ENCODE measurements at regions not wholly inside any gene's neighbourhood (a gene's known extent, or its start where the extent isn't known, plus 50 kb on each side); places are given as distances from the start of the nearest gene placed in this dataset.

DNA sequence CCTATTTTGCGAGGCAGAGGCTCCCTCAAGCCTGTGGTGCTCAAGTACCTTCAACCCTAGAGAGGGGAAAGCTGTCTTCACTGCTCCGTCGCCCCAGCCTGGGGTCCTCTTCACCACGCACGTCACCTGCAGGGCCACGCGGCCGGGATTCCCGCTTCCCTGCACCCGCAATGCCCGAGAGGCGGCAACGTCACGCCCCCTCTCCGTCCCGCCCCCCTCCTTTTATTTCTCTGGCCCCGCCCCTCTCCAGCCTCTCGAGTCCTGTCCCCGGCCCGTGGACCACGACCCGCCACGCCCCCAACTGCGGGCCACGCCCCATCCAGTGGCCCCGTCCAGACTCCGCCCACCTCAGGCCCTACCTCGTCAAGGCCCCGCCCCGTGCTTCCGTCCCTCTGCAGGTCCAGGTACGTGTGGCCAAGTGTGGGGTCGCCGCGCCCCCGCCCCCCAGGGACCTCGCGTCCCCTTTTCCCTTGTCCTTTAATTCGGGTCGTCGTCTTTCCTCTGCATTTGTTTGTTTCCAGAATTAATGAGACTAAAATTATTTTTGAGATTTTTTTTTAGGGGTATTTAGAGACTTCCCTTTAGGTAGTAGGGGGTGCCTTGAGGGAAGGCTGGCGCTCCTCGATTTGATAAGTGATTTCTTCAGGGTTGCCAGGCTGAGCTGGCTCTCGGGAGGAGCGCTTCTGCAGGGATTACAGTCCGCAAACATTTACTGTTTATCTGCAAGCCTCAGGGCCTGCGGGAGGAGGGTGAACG lies 69.8 kb upstream of the BAIAP2L1 start:
- H2AFZ ChIP-seq (ENCODE audit: insufficient read depth, low read depth, low read length, poor library complexity, severe bottlenecking): no peak overlapping the region
- no peak overlapping the region for H3K9ac ChIP-seq (ENCODE audit: insufficient read depth, low read length, poor library complexity, severe bottlenecking)
- H3K9me3 ChIP-seq (replicated peaks in 1 of 2; ENCODE audit: control insufficient read depth in 1 of 2, insufficient read depth in 1 of 2, low read length in 2 of 2): peaks cover 6 to 10% of the 10 kb centered on the region in 2 donors
- peak overlapping the region; percentile 38 for H3K4me2 ChIP-seq (replicated peaks; ENCODE audit: extremely low read depth, low read length, poor library complexity, severe bottlenecking)
- H3K27me3 ChIP-seq (ENCODE audit: control insufficient read depth in 2 of 2, insufficient read depth in 2 of 2, low read length in 2 of 2): peaks cover 4 to 14% of the 10 kb centered on the region in 2 donors
- Mint-ChIP-seq H3K4me3 (peak overlapping the region in 1 of 2 donors; percentile 65), H3K27ac (no peak overlapping the region), H3K9me3 (peaks cover 9 to 29% (median 20%) of the 10 kb centered on the region in 7 donors), H3K36me3 (no peaks in the 10 kb centered on the region), H3K4me1 (peaks cover 8% of the 10 kb centered on the region), H3K27me3 (ENCODE audit: low read depth in 3 of 3) (peaks cover 21 to 41% (median 28%) of the 10 kb centered on the region in 3 donors)
- H4K20me1 ChIP-seq (ENCODE audit: insufficient read depth, low read length): no peaks in the 10 kb centered on the region
- H3K36me3 ChIP-seq (replicated peaks in 1 of 2; ENCODE audit: control insufficient read depth in 1 of 2, insufficient read depth in 2 of 2, low read length in 2 of 2): no peaks in the 10 kb centered on the region
- intact Hi-C loops (cut with micrococcal nuclease): no loop called here
- TF ChIP-seq, protein P1, sequence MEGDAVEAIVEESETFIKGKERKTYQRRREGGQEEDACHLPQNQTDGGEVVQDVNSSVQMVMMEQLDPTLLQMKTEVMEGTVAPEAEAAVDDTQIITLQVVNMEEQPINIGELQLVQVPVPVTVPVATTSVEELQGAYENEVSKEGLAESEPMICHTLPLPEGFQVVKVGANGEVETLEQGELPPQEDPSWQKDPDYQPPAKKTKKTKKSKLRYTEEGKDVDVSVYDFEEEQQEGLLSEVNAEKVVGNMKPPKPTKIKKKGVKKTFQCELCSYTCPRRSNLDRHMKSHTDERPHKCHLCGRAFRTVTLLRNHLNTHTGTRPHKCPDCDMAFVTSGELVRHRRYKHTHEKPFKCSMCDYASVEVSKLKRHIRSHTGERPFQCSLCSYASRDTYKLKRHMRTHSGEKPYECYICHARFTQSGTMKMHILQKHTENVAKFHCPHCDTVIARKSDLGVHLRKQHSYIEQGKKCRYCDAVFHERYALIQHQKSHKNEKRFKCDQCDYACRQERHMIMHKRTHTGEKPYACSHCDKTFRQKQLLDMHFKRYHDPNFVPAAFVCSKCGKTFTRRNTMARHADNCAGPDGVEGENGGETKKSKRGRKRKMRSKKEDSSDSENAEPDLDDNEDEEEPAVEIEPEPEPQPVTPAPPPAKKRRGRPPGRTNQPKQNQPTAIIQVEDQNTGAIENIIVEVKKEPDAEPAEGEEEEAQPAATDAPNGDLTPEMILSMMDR (IDR thresholded peaks at IDR 0.05): no peak
- no peak for DNase-seq
- no peaks in the 10 kb centered on the region for H3K79me2 ChIP-seq (ENCODE audit: insufficient read depth, low read length)
- no peak overlapping the region for H3K4me3 ChIP-seq (replicated peaks in 1 of 3; ENCODE audit: low read depth in 2 of 3, low read length in 3 of 3)
- H3K27ac ChIP-seq (ENCODE audit: low read depth in 1 of 2, low read length in 2 of 2): no peak overlapping the region
- 6% methylated on average over 35 of the region's 48 CpGs for WGBS (ENCODE audit: insufficient coverage)
- H3K4me1 ChIP-seq (ENCODE audit: control insufficient read depth in 1 of 2, insufficient read depth in 2 of 2, low read length in 2 of 2): no peaks in the 10 kb centered on the region

DNA sequence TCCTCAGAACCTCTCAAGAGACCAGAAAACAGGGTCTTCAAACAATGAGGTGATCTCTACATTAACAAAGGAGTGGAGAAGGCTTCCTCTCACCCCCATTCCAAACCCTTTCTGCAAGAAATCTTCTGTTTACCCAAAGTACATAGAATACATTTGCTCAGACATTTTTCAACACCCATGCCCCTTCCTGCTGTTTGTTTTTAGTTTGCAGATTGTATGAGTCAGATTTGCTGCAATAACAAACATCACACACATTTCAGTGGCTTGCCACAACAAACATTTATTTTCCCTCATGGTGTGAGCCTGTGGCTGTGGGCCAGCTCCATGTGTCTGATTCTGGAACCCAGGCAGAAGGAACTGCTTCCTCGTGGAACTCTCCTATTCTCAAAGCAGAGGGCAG lies 68.2 kb upstream of the BAIAP2L1 start:
- H3K27me3 ChIP-seq (ENCODE audit: control insufficient read depth in 2 of 2, insufficient read depth in 2 of 2, low read length in 2 of 2): peaks cover 4 to 14% of the 10 kb centered on the region in 2 donors
- TF ChIP-seq, protein P1 (IDR thresholded peaks at IDR 0.05): no peak
- Mint-ChIP-seq H3K27ac (no peak overlapping the region), H3K4me1 (peaks cover 8% of the 10 kb centered on the region), H3K27me3 (ENCODE audit: low read depth in 3 of 3) (peaks cover 21 to 43% (median 30%) of the 10 kb centered on the region in 3 donors), H3K4me3 (no peak overlapping the region), H3K36me3 (no peaks in the 10 kb centered on the region), H3K9me3 (peaks cover 9 to 29% (median 19%) of the 10 kb centered on the region in 7 donors)
- no CpG with 5 or more reads among the region's 1 CpG for WGBS (ENCODE audit: insufficient coverage)
- no peak for DNase-seq
- H3K9ac ChIP-seq (ENCODE audit: insufficient read depth, low read length, poor library complexity, severe bottlenecking): no peak overlapping the region
- intact Hi-C loops (cut with micrococcal nuclease): loop anchor here in 1 of 2 donors (10.0 kb wide), 1 partner anchor 64 kb away; the partner anchor contains the start of gene BAIAP2L1
- H3K4me2 ChIP-seq (replicated peaks; ENCODE audit: extremely low read depth, low read length, poor library complexity, severe bottlenecking): no peak overlapping the region
- no peaks in the 10 kb centered on the region for H3K36me3 ChIP-seq (replicated peaks in 1 of 2; ENCODE audit: control insufficient read depth in 1 of 2, insufficient read depth in 2 of 2, low read length in 2 of 2)
- H3K27ac ChIP-seq (ENCODE audit: low read depth in 1 of 2, low read length in 2 of 2): no peak overlapping the region
- no peaks in the 10 kb centered on the region for H4K20me1 ChIP-seq (ENCODE audit: insufficient read depth, low read length)
- no peak overlapping the region for H2AFZ ChIP-seq (ENCODE audit: insufficient read depth, low read depth, low read length, poor library complexity, severe bottlenecking)
- H3K79me2 ChIP-seq (ENCODE audit: insufficient read depth, low read length): no peaks in the 10 kb centered on the region
- H3K4me3 ChIP-seq (replicated peaks in 1 of 3; ENCODE audit: low read depth in 2 of 3, low read length in 3 of 3): no peak overlapping the region
- peaks cover 6 to 10% of the 10 kb centered on the region in 2 donors for H3K9me3 ChIP-seq (replicated peaks in 1 of 2; ENCODE audit: control insufficient read depth in 1 of 2, insufficient read depth in 1 of 2, low read length in 2 of 2)
- no peaks in the 10 kb centered on the region for H3K4me1 ChIP-seq (ENCODE audit: control insufficient read depth in 1 of 2, insufficient read depth in 2 of 2, low read length in 2 of 2)
